ENCODE measurements at regions not wholly inside any gene's neighbourhood (a gene's known extent, or its start where the extent isn't known, plus 50 kb on each side); places are given as distances from the start of the nearest gene placed in this dataset.

DNA sequence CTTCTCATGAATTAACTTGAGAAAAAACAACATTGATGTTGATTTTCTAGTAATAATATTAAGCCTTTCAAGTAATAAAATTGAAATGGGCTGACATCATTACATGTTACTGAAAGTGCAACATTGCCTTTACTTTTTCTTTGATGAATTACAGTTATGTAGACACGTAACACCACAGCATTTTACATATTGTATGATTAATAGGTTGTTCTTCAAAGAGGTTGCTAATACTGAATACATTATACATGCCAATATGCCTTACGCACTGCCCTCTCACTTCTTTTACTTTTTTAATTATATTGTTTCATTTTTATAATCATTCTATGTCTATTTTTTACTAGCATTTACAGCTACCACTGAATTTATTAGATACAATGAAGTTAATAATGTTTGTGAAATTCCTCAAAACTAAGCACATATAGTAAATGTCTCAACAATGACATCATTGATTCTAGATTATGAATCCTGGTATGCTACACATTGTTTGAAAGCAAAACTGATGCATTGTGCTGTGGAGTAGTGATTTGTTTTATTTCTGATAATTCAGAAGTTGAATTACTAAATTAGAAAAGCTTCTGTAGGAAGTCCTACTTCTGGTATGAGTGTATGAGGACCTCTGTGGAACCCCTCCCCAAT is 464.4 kb upstream of the IZUMO3 start:
- TF ChIP-seq, protein P1, sequence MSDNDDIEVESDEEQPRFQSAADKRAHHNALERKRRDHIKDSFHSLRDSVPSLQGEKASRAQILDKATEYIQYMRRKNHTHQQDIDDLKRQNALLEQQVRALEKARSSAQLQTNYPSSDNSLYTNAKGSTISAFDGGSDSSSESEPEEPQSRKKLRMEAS (IDR thresholded peaks at IDR 0.05) = no peak
- TF ChIP-seq SRF (IDR thresholded peaks at IDR 0.05; ENCODE audit: low read depth, low read length) = no peak
- TF ChIP-seq ZNF160 (CRISPR knock-in tag; IDR thresholded peaks at IDR 0.05) = no peak

Measured in HepG2 (cell line).